ENCODE measurements at regions not wholly inside any gene's neighbourhood (a gene's known extent, or its start where the extent isn't known, plus 50 kb on each side); places are given as distances from the start of the nearest gene placed in this dataset.

GRCh38 chr10:36148207-36148606 lies 506.1 kb upstream of the FZD8 start (continued):
- TF ChIP-seq ATF2 (IDR thresholded peaks at IDR 0.05; ENCODE audit: low read length) = no peak
- no peak for TF ChIP-seq USF2 (IDR thresholded peaks at IDR 0.05; ENCODE audit: low read length)
- TF ChIP-seq CBX8 (IDR thresholded peaks at IDR 0.05; ENCODE audit: borderline replicate concordance, low read depth, low read length) = no peak
- no peak for TF ChIP-seq SRF (IDR thresholded peaks at IDR 0.05; ENCODE audit: low read depth, low read length)
- TF ChIP-seq BRCA1 (IDR thresholded peaks at IDR 0.05; ENCODE audit: low read depth, low read length) = no peak
